HG03196 (cell line): ENCODE measurements at regions not wholly inside any gene's neighbourhood (a gene's known extent, or its start where the extent isn't known, plus 50 kb on each side); places are given as distances from the start of the nearest gene placed in this dataset.
"Not testable (repeated sequence)": the region's sequence is repeated elsewhere in the genome, so short reads cannot be mapped to it uniquely, and the experiment has no call there.

ENCODE experiments used
- ATAC-seq: cut with Tn5 transposase; IDR thresholded peaks from one replicate; pipeline ENCODE4 v1.9.1; 2021; ENCODE audit not compliant: unreplicated experiment

GRCh38 chr12:131311279-131311722 is 357.6 kb downstream of the ADGRD1 start:
- not testable (repeated sequence) for ATAC-seq

- ATAC-seq: no peak
Measured at GRCh38 chr12:131311764-131312163, 358.1 kb downstream of the ADGRD1 start.

DNA sequence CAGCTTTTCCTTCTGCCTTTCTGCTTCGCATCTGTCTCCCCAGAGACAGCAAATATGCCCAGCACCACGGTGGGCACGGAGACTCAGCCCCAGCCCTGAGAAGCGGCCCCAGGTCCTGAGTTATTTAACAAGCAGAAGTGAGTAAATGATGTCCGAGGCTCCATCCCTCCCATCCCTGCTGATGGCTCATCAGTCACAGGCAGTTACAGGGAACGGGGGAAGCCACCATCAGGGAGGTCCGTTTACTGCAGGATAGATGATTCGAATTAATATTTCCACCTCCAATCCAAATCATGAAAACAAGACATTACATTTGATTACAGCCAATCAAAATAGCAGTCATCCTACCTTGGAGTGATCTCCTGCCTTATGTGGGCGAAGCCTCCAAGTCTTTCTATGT is 358.7 kb downstream of the ADGRD1 start:
- not testable (repeated sequence) for ATAC-seq

DNA sequence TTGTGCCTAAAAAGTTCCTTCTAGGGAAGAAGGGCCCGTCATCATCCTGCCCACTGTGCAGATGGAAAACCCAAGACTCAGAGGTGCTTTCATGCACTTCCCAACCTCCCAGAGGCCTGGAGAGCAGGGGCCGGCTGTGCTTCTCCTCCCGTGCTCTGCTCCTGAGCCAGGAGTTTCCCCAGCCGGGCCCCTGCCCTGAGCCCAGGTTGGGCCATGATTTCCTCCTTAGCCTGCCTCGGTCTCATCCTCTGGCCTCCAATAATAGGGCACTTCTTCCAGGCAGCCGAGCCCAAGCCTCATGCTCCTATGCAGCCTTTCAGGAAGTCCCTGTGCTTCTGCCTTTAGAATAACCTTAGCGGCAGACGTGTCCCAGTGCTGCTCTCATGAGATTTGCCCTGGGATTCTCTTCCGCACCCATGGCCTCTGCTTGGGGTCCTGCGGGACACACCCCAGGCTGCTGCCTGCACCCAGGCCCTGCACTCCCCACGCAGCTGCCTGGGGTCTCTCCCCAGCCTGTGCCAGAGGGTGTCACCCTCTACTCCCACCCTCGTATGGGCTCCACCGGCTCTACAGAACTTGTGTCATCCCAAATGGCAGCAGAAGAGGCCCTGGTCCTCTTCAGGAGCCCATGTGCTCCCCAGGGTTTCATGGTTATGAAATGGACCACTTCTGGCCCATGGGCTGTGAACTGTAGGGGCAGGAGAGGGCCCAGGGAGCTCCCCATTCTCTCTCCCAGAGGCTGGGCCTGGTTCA is 359.3 kb downstream of the ADGRD1 start:
- no peak for ATAC-seq

- no peak for ATAC-seq
Measured at GRCh38 chr12:131313635-131314034, 359.9 kb downstream of the ADGRD1 start.

DNA sequence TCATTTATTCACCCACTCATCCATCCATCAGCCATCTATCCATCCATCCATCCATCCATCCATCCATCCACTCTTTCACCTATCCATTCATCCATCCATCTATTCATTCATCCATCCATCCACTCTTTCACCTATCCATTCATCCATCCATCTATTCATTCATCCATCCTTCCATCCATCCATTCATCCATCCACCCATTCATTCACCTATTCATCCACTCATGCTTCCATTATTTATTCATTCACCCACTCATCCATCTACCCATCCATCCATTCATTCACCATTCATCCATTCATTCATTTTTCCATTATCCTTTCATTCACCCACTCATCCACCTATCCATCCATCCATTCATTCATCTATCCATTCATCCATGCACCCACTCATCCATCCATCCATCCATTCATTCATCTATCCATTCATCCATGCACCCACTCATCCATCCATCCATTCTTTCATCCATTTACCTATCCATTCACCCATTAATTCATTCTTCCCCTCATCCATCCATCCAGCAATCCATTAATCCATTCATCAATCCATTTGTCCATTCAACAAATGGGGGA is 360.9 kb downstream of the ADGRD1 start:
- no peak for ATAC-seq

GRCh38 chr12:131315601-131316000 is 361.9 kb downstream of the ADGRD1 start:
- ATAC-seq: no peak

DNA sequence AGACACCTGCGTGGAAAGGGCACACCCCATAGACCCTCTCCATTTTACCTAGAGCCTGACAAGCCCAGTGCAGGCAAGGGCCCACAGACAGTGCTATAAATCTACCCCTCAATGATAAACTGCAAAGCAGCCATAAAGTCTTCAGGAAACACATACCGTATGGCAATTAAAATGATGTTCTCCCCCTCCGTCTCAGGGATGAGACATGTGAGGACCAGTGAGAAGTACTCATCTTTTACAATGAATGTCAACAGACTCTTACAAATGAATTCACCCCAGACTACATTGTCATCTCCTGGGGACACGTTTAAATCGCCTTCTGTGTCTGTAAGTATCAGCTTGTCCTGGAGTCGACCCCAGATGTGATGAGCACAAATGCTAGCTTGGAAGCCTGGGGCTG is 362.7 kb downstream of the ADGRD1 start:
- ATAC-seq: no peak

DNA sequence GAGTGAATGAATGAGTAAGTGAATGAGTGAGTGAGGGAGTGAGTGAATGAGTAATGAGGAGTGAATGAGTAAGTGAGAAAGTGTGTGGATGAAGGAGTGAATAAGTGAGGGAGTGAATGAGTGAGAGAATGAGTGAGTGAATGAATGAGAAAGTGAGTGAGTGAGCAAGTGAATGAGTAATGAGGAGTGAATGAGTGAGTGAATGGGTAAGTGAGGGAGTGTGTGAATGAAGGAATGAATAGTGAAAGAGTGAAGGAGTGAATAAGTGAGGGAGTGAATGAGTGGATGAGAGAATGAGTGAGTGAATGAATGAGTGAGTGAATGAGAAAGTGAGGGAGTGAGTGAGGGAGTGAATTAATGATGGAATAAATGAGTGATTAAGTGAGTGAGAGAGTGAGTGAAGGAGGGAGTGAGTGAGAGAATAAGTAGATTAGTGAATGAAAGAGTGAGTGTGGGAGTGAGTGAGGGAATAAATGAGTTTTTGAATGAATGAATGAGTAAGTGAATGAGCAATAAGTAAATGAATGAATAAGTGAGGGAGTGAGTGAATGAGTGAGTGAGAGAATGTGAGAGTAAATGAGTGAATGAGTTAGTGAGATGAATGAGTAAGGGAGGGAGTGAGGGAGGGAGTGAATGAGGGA is 364.5 kb downstream of the ADGRD1 start:
- ATAC-seq: no peak

- ATAC-seq: no peak
Measured at GRCh38 chr12:131321988-131322387, 368.3 kb downstream of the ADGRD1 start.

DNA sequence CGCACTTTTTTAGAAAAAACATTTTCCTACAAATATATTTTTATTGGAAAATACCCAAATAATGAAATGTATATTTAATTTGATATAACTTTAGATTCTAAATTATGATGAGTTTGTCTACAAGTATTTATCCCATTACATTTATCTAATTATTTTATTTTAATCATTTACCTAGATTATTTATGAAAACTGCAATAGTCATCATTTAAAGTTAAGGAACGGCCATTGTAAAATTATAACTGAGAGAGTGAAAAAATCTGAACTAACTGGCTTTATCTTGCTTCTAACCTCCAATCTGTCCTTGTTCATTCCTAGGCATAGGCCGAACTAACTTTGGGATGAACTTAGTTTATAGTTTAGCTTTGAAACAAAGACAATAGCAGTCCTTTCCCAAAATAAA is 368.8 kb downstream of the ADGRD1 start:
- not testable (repeated sequence) for ATAC-seq

- ATAC-seq: no peak
Measured at GRCh38 chr12:131323879-131324278, 370.2 kb downstream of the ADGRD1 start.

DNA sequence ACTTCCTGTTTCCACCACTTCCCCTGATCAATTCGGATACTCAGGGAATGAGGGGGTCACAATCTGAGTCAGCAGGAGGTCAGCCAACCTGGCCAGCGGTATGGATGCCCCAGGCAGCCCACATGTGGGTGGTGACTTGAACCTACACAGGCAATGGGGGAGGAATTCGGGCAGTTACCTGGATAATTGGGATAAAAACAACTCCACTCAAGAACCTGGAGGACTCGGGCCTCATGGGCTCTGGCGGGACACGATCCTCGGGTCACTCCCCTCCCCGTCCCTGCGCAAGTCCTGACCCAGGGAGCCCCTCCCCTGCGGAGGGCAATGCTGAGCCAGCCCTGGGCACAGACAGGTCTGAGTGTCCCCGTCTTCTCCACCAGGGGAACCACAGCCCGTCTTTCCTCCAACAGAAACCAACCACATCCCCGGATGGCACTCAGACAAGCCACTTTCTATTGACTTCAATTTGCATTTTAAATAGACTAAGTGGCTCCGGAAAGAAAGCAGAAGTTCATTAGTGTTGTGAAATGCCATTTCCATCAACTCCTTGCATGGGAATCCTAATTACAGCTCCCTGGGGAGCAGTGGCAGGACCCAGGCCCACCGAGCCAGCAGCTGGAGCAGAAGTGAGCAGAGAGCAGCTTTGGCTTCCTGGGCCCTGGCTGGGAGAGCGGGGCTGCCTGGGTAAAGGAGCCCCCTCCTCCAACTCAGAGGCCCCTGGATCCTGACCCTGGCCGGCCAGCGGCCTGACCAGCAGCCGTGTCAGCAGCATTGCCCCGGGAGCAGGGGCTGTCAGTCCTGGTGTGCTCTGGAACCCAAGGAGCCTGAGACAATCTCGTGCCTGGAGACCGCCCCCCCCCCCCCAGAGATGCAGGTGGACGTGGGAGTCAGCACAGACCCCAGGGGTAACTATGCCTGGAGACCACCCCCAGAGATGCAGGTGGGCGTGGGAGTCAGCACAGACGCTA is 374.1 kb downstream of the ADGRD1 start:
- ATAC-seq: no peak

DNA sequence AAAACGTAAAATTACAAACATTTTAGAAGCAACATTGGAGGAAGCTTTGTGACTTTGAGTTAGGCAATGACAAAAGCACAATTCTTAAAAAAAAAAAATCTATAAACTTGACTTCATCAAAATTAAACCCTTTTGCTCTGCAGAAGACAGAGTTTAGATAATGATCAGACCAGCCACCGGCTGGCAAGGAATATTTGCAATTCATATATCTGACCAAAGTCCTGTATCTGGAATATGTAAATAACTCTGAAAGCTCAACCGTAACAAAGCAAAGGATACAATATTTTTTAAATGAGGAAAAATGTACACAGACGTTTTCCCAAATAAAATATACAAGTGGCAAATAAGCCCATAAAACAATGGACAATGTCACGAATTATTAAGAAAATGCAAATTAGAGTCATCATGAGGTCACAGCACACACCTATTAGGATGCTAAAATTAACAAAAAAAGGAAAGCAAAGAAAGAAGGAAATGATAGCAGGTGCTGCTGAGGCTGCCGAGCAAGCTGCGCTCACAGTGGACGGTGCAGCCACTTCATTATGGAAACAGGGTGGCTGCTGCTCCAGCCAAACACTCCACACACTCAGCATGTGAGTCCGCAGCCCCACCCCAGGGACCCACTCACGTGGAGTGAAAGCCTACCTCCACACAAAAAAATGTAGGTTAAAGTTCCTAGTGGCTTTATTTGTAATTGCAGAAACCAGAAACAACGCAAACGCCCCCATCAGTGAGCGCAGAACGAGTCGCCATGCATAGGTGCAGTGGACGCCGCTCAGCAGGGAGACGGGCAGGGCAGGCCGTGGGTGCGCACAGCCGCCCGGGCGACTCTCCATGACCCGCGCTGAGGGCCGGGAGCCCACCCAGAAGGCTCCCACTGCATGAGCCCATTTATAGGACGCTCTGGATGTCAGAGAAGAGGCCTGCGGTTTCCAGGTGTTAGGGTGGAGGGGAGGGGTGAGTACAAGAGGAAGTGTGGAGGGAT is 375.4 kb downstream of the ADGRD1 start:
- ATAC-seq: not testable (repeated sequence)

- no peak for ATAC-seq
Measured at GRCh38 chr12:131330106-131330815, 376.6 kb downstream of the ADGRD1 start.

- no peak for ATAC-seq
Measured at GRCh38 chr12:131331148-131331750, 377.5 kb downstream of the ADGRD1 start.

DNA sequence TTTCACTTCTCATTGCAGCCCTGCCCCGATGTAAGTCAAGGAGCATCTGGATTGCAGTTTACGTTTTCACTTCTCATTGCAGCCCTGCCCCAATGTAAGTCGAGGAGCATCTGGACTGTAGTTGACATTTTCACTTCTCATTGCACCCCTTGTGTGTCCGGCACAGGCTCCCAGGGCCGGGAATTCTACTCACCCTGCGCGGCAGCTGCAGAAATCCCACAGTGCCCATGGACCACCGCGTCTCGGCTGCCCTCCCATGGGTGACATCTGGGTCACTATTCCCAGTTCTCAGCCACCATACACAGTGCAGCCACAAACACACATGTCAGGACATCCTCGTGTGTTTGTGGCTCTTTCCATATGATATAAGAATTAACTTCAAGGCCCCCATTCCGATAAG is 378.5 kb downstream of the ADGRD1 start:
- no peak for ATAC-seq

GRCh38 chr12:131333136-131333535 is 377.8 kb upstream of the SFSWAP start:
- ATAC-seq: no peak
